ENCODE measurements at regions not wholly inside any gene's neighbourhood (a gene's known extent, or its start where the extent isn't known, plus 50 kb on each side); places are given as distances from the start of the nearest gene placed in this dataset.
"Not testable (repeated sequence)": the region's sequence is repeated elsewhere in the genome, so short reads cannot be mapped to it uniquely, and the experiment has no call there.

DNA sequence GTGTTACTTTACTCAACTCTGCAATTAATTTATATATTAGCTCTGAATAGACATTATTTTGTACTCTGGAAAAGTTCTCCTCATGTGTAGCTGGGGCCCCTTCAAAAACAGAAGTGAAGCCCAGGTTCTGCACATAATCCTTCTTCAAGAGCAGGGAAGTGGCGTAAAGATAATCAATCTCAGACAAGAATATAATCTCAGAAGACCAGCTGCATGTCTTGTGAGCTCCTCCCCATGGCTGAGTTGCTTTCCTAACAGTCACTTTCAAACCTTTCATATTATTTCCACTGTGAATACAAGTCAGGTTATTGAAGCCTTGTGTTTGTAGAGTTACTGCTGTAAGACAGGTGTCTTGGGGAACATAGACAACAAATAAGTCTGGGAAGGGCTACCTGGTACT is 691.9 kb downstream of the RFPL4B start:
- DNase-seq (ENCODE audit: low read depth in 2 of 2) = no peak

DNA sequence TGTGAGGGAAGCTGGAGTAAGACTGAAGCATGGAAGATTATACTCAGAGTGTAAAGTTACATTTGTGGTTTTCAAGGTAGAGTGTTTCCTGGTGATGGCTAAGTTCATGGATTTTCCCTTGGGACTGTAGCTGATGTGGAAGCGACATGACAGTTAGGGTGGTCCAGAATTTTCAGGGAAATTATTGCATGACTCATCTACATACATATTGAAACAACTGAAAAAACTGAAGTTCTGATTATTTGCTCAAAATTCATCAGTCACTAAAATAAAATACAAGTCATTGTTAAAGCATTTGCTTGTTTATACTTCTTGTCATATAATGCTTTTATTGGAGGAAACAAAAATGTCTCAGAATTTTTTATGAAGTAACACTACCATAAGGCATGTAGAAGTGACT is 700.0 kb downstream of the RFPL4B start:
- no peak for DNase-seq (ENCODE audit: low read depth in 2 of 2)

DNA sequence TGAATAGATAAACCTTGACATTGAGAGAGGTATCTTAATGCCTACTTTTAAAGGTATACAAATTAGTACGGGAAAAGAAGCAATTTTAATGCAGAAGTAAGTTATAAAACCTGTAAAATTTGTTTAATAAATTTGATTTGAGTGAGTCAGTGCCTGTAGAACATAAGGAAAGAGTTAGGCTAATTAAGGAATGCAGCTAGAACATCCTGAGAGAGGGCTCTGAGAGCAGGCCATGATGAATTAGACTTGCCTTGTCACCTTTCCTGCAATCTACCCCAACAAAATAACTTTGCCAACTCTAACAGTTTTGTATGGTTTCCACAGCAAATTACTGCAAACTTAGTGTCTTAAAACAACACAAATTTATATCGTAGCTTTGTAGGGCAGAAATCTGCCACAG is 700.8 kb downstream of the RFPL4B start:
- DNase-seq (ENCODE audit: low read depth in 2 of 2) = no peak

DNA sequence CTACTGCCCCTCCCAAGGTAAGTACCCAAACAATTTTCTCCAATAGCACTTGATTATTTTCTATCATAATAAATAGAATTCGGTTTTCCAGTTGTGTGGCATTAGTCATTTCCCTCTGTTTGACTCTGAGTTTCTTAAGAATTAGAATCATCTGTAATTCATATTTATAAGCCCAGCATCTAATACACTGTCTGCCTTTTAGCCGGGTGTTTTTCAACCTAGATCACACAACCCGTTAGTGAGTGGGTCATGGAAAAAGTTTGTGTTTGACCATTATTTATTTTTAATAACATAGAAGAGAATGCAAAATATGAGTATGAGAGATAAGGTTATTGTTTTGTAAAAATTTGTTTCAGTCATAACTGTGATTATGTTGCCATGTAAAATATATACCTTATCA is 701.6 kb downstream of the RFPL4B start:
- DNase-seq (ENCODE audit: low read depth in 2 of 2) = no peak

DNA sequence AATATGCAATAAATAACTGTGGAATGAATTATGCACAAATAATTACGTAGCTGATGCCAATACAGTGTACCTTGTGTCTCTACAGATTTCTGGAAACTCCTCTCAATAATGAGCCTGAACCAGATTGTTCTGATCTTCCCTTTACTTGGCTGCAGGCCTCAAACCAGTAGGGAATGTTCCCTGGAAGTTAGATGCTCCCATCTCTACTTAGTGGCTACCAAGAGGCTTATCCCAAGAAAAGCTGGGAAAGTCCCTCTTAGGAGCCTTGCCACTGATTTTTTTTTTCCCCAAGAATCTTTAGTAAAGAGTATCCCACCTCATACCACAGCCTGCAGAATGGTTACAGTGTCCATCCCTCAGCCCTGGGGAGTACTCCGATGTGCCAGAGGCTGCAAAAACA is 702.1 kb downstream of the RFPL4B start:
- no peak for DNase-seq (ENCODE audit: low read depth in 2 of 2)

DNA sequence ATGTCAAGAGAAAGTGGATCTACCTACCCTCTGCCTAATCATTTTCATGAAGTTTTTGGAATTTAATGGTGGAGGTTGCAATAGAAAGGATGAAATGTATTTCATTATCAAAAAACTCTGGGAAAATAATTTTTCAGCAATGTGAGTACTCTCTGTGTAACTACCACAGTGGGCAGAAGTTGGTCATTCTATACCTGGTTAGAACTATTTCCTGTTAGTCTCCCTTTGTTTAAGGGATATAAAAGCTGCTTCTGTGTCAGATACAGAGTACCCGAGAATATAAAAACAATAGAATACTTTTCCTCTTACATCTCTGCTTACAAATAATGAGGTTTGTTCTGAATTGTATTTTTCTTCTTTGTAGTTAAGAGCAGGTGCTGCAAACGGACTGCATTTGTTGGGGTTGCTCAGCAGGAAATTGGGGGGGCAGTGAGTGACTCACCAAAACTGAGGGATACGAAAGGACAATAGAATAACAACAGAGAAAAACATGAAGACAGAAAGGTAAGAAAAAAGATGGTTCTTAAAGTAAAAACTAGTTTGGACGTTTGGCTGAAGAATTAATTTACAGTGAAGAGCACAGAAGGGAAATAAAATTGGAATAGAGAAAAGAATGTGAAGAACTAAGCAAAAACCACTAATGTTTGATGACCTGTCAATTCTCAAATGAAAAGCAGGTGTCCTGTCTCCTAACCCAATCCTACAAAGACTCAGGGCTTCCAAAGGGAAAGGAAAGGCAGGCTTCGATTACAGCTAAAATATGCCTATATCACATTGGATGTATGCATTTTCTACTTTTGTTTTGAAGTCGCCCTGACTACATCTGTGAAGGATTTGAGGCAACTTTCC is 703.1 kb downstream of the RFPL4B start:
- DNase-seq (ENCODE audit: low read depth in 2 of 2) = no peak

DNA sequence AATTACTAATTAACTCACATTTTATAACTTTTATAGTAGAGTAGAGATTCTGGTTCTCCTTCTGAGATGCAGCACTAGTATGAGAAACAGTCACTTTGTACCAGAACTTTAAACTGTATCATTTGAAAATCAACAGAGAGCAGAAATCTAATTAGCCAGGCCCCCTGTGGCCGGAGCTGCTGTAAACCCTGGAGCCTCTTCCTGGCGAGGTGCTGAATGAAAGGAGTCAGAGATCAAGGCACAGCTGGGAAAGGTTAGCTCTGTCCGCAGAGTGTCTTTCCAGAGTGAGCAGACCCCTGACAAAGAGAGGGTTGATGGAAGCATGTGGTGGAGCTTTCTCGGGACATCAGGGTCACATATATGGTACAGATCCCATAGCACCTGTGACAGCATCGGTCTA is 703.8 kb downstream of the RFPL4B start:
- DNase-seq (ENCODE audit: low read depth in 2 of 2) = no peak

DNA sequence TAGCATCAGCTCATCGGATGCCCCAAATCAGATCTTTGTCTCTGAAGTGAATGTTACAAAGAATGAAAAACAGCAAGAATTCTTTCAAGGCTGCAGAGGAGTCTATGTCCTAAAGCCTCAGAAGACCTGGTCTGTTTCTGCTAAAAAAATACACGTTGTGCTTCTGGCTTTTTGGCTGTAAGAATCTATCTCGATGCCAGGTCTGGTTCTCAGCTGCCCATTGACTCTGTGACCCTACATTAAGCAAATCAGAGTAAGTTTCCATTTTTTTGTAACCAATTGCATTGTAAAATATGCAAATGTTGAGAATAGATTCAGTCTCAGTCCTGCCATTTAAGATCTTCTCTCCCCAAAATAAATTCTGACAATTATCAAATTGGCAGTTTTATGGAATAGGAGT is 705.4 kb downstream of the RFPL4B start:
- no peak for DNase-seq (ENCODE audit: low read depth in 2 of 2)

DNA sequence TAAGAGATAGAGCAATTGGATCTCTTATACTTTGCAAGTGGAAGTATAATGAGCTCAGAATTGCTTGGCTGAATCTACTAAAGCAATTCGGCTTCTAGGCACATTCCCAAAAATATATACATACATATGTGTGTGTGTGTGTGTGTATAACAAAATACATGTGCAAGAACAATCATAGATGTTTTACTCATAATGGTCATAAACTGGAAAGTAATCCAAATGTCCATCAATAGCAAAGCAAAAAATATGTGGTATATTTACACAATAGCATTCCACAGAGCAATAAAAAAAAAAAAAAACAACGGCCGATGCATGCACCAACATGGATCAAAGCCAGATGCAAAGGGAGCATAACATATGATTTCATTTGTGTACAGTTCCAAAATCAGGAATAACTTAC is 707.9 kb downstream of the RFPL4B start:
- DNase-seq (ENCODE audit: low read depth in 2 of 2) = no peak

DNA sequence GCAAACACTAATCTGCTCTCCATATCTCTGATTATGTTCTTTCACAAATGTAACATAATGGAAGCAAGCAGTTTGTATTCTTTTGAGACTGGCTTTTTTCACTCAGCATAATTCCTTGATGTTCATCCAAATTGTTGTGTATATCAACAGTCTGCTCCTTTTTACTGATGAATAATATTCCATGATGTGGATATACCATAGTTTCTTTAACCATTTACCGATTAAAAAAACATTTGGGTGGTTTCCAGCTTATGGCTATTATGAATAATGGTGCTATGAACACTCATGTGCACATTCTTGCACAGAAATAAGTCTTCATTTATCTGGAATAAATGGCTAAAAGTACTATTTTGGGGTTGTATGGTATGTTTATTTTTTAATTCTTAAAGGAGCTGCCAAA is 708.9 kb downstream of the RFPL4B start:
- DNase-seq (ENCODE audit: low read depth in 2 of 2) = no peak

DNA sequence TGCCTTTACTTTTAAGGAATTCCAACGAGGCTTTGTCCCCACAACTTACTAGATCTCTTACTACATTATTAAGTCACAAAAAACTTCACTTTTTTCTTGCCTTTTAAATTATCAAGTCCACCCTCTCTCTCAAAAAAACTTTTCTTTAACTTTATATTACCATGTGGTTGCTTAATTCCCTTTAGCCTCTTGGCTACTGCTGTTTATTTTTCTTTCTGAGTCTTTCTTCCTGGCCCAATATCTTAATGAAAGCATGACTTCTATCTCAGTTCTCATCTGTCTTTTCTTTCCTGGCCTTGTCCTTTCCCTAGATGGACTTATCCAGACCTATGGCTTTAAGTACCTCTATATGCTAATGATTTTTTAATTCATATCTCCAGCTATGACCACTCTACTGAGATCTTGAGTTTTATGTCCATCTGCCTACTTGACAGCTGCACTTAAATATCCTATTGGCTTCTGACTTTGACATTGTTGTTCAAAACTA is 710.5 kb downstream of the RFPL4B start:
- DNase-seq (ENCODE audit: low read depth in 2 of 2) = no peak

DNA sequence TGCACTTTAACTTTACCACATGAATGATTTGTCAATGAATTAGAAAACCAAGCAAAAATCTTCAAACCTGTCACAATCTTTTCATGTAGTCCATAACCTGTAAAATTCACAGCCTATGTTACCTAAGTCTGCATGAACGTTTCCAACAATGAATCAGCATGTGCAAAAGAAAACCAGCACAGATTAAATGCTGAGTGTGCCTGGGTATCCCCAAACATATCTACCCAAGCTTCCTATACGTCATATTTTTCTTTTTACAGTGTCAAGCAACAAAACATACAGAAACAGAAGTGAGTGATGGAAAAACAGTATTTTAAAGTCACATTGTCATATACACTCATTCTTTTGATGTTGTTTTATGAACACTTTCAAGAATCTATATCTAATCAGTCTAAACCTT is 713.5 kb downstream of the RFPL4B start:
- DNase-seq (ENCODE audit: low read depth in 2 of 2) = no peak

DNA sequence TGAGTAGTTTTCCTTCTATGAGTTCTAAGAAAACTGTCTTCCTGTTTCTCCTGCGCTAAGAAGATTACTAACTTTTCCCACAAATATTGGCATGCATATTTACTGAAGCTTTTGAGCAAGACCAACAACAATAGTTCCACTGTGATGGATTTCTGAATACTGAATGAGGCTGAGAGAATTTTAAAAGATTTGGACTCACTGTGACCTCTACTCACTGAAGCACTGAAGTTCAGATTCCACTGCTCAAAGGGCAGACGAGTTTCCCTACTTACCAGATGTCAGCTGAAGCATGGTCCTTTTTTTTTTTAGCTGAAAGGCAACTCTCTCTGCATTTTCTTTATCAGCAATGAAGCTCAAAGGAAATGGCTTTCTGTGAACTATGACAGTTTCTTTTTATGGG is 718.5 kb downstream of the RFPL4B start:
- no peak for DNase-seq (ENCODE audit: low read depth in 2 of 2)

DNA sequence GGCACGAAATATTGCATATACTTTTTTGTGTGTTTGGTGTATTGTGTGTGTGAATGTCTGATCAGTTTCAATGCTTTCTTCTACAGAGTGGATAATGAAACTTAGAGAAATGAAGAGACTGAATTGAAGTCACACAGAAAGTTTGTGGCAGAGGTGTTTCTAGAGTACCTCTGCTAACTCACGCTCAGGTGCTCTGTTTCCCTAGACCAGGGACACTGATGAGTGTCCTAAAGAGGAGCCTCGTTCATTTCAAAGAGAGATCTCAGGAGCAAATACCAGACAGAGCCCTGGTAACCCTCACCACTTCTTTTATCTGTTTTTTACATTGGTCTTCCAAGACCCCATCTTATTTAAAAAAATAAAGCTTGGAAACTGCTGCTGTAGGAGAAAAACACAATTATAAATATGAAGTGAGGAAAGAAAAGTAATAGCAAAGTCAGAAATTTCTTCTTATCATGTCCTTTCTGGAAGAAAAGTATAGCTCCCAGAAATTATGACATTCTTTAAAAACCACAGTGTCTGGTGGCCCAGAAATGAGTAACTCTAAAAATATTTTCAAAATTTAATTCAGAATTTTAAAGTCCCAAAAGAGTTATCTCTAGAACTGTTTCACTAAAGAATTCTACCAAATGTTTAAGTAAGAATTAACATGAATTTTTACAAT is 720.6 kb downstream of the RFPL4B start:
- no peak for DNase-seq (ENCODE audit: low read depth in 2 of 2)

DNA sequence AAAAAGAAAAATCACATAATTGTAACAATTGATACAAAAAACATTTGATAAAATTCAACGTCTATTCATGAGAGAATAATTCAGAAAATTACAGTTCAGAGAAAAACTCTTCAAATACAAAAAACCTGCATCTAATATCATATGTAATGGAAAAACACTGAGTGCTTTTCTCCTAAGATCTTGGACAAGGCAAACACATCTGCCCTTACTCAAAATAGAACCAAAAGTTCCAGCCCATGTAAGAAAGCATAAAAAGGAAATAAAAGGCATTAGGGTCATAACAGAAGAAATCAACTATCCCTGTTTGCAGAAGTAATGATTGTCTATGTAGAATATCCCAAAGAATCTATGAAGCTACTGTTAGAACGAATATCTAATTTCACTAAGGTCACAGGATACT is 721.4 kb downstream of the RFPL4B start:
- DNase-seq (ENCODE audit: low read depth in 2 of 2) = no peak

DNA sequence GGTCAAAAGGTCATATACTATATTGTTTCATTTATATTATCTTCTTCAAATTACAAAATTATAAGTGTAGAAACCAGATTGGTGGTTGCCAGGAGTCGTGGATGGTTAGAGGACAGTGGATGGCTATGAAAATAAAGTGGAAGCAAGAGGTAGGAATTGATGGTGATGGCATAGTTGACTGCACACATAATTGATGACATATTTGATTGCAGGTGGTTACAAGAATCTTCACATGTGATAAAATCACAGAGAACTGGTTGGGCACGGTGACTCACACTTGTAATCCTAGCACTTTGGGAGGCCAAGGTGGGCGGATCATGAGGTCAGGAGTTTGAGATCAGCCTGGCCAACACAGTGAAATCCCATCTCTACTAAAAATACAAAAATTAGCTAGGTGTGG is 723.6 kb downstream of the RFPL4B start:
- DNase-seq (ENCODE audit: low read depth in 2 of 2) = not testable (repeated sequence)

DNA sequence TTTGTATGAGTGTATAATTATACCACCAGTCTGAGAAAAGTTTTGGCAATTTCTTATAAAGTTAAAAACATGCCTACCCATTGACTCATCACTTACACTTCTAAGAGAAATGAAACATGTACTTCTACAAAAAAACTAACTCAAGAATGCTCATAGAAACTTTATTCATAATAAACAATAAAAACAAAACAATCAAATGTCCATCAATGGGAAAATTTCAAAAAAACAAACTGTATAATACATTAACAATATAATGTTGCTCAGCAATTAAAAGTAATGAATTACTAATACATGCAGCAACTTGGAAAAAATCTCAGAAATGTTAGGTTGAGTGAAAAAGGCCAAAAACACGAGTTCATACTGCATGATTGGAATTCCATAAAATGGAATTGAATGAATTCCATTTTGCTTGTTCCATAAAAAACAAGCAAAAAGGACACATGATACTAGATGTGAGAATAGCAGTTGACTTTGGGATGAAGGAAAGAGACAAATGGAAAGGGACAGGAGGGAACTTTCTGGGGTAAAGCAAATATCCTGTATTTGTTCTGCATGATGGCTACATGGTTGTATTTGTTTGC is 726.6 kb downstream of the RFPL4B start:
- DNase-seq (ENCODE audit: low read depth in 2 of 2) = no peak

DNA sequence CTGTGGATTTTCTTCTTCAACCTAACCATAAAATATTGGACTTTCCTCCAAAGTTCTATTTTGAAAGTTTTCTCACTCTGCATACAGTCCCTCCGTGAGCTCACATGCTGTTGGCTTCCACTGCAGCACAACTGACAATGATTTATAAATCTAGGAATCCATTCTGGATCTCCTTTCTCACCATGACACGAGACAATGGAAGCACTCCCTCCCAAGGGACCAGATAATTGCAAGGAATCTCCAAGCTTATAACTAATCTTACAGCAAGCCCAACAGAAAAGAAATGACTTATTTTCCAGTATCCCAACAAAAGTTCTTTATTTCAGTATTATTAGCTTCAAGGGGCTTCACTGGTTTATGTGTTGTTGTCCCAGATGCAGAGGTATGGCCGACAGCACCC is 729.0 kb downstream of the RFPL4B start:
- DNase-seq (ENCODE audit: low read depth in 2 of 2) = no peak

DNA sequence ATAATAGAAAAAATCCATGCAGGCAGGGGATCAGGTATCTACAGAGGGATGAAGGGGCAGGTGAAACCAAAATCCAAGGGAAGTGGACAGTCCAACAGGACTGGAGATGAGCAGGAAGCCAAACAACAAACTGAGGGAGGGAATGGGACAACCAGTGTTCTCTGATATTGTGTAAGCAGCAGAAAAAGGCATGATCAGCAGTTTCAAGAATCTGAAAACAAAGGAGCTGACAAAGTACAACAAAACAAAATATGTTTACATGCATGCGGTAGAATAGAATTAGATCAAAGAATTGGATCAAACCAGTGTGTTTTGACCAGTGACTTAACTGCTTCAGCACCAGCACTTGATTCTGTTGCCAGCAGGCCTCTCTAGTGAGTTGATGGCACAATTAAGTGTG is 729.7 kb downstream of the RFPL4B start:
- DNase-seq (ENCODE audit: low read depth in 2 of 2) = no peak

DNA sequence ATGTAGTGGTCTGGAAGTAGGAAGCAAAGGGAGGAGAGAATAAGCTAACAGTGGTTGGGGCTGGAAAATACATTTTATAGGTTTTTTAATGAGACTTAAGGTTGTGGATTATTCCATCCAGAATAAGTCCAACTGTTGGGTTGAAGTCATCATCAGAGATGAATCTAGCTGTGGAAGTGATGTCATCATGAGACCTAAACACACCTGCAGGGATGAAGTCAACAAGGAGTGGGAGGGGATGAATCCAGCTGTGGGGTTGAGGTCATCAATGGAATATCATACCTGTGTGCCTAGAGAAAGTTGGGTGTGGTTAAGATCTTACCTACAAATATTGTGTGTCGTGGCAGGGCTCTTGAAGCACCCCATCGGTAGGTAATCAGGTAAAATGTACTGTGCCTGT is 730.7 kb downstream of the RFPL4B start:
- no peak for DNase-seq (ENCODE audit: low read depth in 2 of 2)

DNA sequence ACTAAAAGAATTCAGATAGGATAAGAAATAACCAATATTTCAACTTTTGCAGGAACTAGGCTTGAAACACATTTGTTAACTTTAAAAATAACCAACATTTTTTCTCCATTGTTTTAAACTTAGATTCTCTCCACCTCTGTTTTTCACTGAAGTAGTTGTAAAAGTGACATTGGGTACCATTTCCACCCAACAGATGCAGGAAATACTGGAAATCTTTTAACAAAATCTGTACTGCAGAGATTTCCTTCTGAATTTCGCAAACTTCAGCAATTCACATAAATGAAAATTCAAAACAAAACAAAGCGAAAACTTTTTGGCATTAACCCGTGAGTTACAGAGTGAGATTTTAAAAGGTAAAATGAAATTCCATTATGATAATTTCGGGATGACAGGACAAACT is 731.7 kb downstream of the RFPL4B start:
- no peak for DNase-seq (ENCODE audit: low read depth in 2 of 2)

DNA sequence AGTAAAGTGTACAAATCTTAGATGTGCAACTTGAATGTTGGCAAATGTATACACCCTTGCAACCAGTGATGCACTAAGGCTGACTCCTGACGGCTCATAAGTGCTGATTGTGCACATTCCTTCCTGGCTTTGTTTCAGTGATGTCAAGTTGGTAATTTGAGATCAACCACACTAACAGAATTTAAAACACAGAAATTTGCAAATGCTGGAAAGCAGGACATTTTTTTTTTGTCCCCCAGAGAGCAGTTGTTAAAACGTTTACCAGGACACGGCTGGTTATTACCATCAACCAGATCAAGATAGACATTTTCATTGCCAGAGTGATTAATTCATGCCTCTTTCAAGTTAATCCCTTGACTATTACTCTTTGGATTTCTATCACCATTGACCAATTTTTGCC is 735.6 kb downstream of the RFPL4B start:
- DNase-seq (ENCODE audit: low read depth in 2 of 2) = no peak

DNA sequence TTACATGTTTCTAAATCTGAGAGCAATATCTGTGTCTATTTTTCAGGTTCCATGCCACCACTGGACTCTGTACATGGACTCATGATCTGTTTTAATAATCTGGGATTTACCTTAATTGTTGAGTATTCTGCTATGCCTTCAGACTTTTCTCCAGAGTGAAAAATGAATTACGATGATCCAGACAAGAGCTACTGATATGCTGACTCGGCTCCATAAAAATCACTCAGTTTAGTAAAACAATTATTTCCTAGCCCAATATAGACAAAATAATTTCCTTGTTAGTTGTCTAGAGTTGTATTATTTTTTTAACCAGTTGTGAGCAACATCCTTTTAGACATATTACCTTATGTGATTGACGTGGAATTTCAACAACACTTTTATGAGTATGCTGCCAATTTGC is 736.8 kb downstream of the RFPL4B start:
- DNase-seq (ENCODE audit: low read depth in 2 of 2) = no peak

Data from stimulated activated CD4-positive, alpha-beta T cell treated with anti-CD3 and anti-CD28 coated beads, Interleukin-4, amount 100 ng/mL, for 48 hours (primary cell).